Left colon (tissue), 2 donors: ENCODE measurements at regions not wholly inside any gene's neighbourhood (a gene's known extent, or its start where the extent isn't known, plus 50 kb on each side); places are given as distances from the start of the nearest gene placed in this dataset.

Source experiments
- ATAC-seq: fragments of 200-7000 bp; cut with Tn5 transposase; one replicate; pipeline ENCODE4 v1.9.1; 2020; ENCODE audit warnings: mild to moderate bottlenecking, moderate library complexity
- DNase-seq, 2 donors: peaks; one replicate each; pipeline ENCODE4 v3.0.0-alpha.2; 2020
- intact Hi-C, 2 donors: fragments of 100-400 bp; cut with DNase I in 1 of 2; cut with micrococcal nuclease in 1 of 2; formaldehyde crosslinking; loops; one replicate each; pipeline versions ENCODE4 v1.11.2 to v1.14.0; 2022; cut with DNase I, micrococcal nuclease
- donor health status: DM: no; HTN: no; CAD: no.
- donor health status: DM: yes; HTN: yes; CAD: no.

- ATAC-seq (no peak), DNase-seq (no peak)
- intact Hi-C loops = no loop called here
These were observed 62.9 kb upstream of the TTC34 start for GRCh38 chr1:2864203-2864905.

GRCh38 chr1:2865000-2865399 is 63.5 kb upstream of the TTC34 start:
- intact Hi-C loops = no loop called here
- ATAC-seq = no peak

DNA sequence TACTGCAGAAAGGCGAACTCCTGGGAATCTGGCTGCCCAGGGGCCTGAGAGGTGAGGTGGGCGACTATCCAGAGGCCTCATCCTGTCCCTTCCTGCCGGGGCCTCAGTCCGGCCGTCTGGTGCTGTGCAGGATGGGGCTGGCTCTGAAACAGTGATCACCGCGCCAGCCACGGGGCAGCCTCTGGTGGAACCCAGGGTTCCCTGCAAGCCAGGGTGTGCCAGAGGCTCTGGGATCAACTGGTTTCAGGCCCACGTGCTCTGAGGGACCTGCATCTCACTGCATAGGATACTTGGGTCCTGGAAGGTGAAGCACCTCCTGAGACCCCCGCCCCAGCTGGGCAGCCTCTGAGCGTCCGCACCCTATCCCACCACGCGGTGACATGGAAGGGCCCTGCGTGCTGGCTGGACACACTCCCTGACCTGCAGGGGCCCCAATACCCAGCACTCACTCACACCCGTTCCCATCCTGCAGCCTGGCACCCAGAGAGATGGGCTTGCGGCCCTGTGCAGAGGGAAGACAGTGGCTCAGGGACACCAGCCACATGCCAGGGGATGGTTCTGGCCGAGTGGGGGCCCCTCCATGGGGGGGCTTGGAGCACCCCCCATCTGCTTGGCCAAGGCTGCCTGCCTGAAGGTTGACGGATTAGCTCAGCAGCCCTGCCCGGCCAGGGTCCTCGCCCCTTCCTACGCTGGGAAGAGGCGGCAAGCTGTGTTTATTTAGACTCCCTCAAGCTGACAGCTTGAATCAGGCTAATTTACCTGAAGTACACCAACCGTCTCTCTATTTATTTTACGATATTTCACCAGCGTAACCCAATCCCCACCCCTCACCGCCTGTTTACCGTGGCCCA is 64.3 kb upstream of the TTC34 start:
- ATAC-seq (peak; percentile 30), DNase-seq (no peak)
- intact Hi-C loops = no loop called here

More at GRCh38 chr1:2865000-2865399, 63.5 kb upstream of the TTC34 start:
- DNase-seq = no peak

- peak in 1 of 2 donors; percentile 62 for DNase-seq
- intact Hi-C loops = no loop called here
- ATAC-seq = peak; percentile 78
These were observed 65.1 kb upstream of the TTC34 start for GRCh38 chr1:2866422-2867086.

DNA sequence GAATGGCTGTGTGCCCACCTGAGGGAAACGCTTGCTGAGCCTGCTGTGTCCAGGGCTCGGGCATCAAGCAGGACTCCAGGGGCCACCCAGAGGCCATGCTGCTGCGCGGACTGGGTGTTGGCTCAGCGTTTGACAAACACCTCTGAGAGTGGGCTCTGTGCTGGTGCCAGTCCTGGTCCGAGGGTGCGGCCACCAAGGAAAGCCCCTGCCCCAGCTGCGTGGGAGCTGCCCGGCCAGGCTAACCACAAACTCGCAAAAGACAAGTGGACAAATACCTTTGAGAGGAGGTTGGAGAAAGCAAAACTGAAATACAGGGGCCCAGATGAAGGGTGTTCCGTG is 65.6 kb upstream of the TTC34 start:
- DNase-seq = no peak
- no peak for ATAC-seq
- intact Hi-C loops = no loop called here

DNA sequence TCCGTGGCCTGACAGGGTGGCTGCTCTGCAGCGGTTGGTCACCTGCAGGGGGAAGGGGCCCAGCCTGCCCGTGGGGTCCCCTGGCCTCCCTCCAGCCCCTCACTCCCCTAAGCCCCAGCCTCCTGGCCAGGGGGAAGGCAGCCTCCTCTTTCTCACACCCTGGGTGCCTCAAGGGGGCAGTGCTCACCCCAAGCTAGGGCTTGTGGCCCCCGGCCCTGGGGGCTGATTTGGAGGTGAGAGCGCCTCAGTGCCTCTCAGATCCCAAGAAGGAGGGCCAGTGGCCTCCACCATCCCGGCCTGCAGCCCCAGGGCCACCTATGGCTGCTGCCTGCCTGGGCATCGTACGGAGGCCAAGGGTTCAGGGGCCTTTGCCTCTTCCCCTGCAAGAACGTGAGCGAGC is 66.4 kb upstream of the TTC34 start:
- ATAC-seq = no peak
- intact Hi-C loops = no loop called here

GRCh38 chr1:2868571-2869195 is 67.2 kb upstream of the TTC34 start:
- no peak for ATAC-seq
- intact Hi-C loops = no loop called here
- no peak for DNase-seq

More for the DNA sequence above, 66.4 kb upstream of the TTC34 start:
- DNase-seq = no peak

GRCh38 chr1:2871246-2871815 is 69.8 kb upstream of the TTC34 start:
- ATAC-seq (no peak), DNase-seq (no peak)
- intact Hi-C loops = no loop called here

- intact Hi-C loops = no loop called here
- DNase-seq (no peak), ATAC-seq (no peak)
These were observed 72.7 kb upstream of the TTC34 start for GRCh38 chr1:2874207-2874606.

DNA sequence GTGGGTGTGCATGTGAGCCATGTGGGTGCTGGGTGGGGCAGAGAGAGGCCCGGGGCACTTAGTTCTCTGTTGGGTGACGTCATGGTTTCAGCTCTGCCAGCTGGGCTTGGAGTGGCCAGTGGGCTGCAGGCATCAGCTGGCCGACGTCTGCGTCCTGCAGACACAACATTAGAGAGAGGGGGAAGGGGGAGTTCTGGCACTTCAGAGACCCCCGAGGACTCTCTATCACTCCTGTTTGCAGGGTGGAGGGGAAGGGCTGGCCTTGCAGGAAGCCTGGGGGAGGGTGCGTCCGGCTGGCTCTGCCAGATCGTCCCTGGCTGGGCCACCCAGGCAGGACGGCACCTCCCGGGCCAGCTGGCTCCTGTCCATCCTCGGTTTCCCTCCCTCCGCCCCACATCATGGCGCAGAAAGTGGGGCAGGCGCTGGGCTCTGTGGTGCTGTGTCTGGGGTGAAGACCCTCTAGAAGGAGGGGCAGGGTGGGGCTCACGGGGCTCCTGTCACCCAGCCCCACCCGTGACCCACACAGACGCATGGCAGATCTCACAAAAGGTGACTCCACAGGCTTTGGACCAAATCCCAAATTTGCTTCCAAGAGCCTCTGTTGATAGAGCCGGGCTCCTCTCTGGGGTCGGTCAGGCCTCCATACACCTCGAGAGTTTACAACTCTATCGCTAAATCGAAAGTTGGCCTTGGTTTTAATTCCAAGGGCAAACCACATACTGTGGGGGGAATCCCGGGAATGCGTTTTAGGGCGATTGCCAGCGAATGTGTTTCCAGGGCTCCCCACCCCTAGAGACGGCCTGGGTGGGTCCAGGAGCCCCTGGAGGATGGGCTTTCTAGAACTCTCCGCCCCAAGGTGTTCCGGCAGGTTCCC is 73.4 kb upstream of the TTC34 start:
- ATAC-seq (peak; percentile 37), DNase-seq (no peak)
- intact Hi-C loops = no loop called here

DNA sequence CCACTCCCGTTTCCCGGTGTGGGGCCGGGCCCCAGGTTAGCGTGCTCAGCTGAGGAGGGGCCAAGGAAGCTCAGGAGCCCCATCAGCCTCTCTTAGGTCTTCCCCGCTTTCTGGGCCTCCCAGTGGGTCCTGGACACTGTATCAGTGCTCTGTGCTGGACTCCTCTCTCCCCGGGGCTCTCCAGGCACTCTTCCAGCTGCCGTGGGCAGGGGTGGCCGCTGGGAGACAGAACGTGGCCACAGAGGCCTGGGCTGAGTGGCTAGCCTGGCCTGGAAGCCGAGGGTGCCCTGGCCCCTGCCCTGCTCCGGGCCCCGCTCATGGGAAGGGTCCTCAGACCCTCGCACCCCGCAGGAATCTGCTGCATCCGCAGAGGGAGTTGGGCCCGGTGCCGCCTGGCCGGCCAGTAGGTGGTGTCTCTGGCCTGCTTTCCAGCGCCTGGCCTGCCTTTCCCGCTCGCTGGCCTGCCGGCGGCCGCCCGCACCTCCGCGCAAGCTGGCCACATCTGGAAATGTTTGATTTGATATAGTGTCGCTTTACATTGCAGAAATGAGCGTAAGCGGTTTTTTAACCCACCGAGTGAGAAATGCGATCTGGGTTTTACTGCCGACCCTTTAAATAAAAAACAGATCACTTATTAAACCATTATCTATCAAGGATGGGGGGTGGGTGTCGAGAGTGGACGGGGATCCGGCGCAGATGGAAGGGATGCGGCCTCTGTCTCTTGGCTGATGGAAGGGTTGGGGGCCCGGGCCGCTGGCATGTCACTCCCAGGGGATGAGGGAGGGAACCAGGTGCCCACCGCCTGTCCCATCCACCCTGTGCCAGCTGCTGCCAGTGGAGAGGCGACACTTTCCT is 74.4 kb upstream of the TTC34 start:
- intact Hi-C loops = no loop called here
- DNase-seq (peak in 1 of 2 donors; percentile 28), ATAC-seq (peak; percentile 49)

GRCh38 chr1:2876846-2877245 is 75.4 kb upstream of the TTC34 start:
- intact Hi-C loops = no loop called here
- DNase-seq = no peak
- ATAC-seq = no peak

GRCh38 chr1:2877391-2877790 is 75.9 kb upstream of the TTC34 start:
- intact Hi-C loops = no loop called here
- DNase-seq (no peak), ATAC-seq (no peak)

DNA sequence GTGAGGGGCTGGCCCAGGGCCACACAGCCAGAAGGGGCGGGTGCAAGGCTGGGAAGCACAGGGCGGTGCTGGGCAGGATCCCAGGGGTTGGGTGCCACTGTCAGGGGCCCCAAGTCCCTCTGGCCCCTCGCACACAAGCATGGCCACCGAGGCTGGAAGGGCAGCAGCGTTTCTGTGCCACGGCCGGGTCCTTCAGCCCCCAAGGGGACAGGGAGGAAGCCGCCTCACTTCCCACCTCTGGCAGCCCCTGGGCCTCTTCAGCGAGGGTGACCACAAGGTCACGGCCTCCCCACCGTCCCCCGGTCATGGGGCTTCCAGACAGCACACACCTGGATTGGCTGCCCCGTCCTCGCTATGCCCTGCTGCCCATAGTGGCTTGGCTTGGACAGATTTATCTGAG is 77.1 kb upstream of the TTC34 start:
- DNase-seq (no peak), ATAC-seq (no peak)
- intact Hi-C loops = no loop called here

DNA sequence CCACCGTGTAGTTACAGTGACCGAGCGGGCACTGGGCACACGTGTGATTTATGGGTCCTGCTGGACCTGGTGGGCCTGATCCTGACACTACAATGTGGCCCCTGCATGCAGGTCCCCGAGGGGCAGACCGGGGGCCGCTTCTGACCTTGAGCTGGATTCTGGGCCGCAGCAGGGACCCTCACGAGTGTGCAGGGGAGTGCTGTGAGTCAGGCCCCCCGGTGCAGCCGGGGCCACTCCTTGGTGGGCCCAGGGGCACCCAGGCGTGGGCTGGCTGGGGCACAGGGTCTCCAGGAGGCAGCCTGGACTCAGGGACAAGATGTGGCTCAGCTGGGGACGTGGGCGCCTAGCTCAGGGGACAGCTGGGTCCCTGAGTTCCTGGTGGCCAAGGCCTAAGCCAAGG is 77.5 kb upstream of the TTC34 start:
- DNase-seq = no peak
- intact Hi-C loops = no loop called here
- ATAC-seq = no peak

DNA sequence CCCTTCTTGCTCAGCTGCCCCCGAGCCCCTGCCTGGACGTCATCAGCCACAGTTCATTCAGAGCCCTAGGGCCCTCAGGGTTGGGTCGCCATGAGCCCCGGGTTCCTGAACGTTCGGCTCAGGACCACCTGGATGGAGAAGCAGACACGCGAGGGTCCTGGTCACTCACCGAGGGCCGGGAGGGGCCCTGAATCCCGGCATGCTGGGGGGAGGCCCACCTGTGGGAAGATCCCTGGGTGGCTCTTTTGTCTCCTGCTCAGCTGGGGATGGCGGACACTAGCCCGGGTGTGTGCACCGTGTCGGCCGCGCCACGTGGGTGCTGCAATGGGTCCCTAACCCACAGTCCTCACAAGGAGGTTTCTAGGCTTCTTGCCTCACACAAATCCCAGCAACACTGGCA is 78.1 kb upstream of the TTC34 start:
- intact Hi-C loops = no loop called here
- no peak for ATAC-seq
- no peak for DNase-seq

DNA sequence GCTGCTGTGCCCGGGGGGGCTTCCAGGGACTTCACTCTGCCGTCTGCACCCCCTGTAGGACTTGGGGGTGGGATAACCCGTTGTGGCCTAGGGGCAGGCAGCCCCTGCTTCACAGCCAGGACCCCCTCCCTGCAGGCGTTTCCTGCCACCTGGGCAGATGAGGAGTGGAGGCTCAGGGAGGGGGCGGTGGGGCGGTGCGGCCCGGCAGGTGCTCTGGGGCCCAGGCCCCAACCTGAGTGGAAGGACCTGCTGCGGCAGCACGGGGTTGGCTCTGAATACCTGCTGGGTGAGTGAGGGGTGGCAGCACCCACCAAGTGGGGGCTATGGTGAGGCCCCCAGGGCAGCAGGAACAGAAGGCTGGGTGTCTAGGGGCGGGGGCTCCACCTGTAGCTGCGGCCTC is 78.6 kb upstream of the TTC34 start:
- intact Hi-C loops = no loop called here
- ATAC-seq (no peak), DNase-seq (no peak)
